HEK293T (cell line): ENCODE measurements at regions not wholly inside any gene's neighbourhood (a gene's known extent, or its start where the extent isn't known, plus 50 kb on each side); places are given as distances from the start of the nearest gene placed in this dataset.

Experiments used
- ARNT ChIP-seq: fragments of 450-650 bp; IDR thresholded peaks from 2 replicates; pipeline ENCODE4 v1.6.1; 2017; ENCODE audit warnings: mild to moderate bottlenecking
- BHLHE40 ChIP-seq: fragments of 450-650 bp; IDR thresholded peaks from 2 replicates; pipeline ENCODE4 v1.6.1; 2016; ENCODE audit warnings: mild to moderate bottlenecking, moderate library complexity, borderline replicate concordance
- CTBP1 ChIP-seq: fragments of 450-650 bp; IDR thresholded peaks from 2 replicates; pipeline ENCODE4 v1.6.1; 2016; ENCODE audit warnings: borderline replicate concordance
- ELF4 ChIP-seq: fragments of 450-650 bp; IDR thresholded peaks from 2 replicates; pipeline ENCODE4 v1.6.1; 2017; ENCODE audit warnings: antibody characterized with exemption
- FOXK2 ChIP-seq: fragments of 450-650 bp; IDR thresholded peaks from 2 replicates; pipeline ENCODE4 v1.6.1; 2016; ENCODE audit warnings: mild to moderate bottlenecking
- FOXM1 ChIP-seq: fragments of 450-650 bp; IDR thresholded peaks from 2 replicates; pipeline ENCODE4 v1.6.1; 2017; ENCODE audit warnings: mild to moderate bottlenecking, borderline replicate concordance
- HDGF ChIP-seq: fragments of 450-650 bp; IDR thresholded peaks from 2 replicates; pipeline ENCODE4 v1.6.1; 2017; ENCODE audit warnings: antibody characterized with exemption, borderline replicate concordance
- LEF1 ChIP-seq: fragments of 450-650 bp; IDR thresholded peaks from 2 replicates; pipeline ENCODE4 v1.6.1; 2017; ENCODE audit warnings: mild to moderate bottlenecking, borderline replicate concordance
- NFRKB ChIP-seq: fragments of 450-650 bp; IDR thresholded peaks from 2 replicates; pipeline ENCODE4 v1.6.1; 2016; ENCODE audit warnings: mild to moderate bottlenecking, moderate library complexity
- PKNOX1 ChIP-seq: fragments of 450-650 bp; IDR thresholded peaks from 2 replicates; pipeline ENCODE4 v1.6.1; 2016
- SP1 ChIP-seq: fragments of 450-650 bp; IDR thresholded peaks from 2 replicates; pipeline ENCODE4 v1.6.1; 2017
- SUZ12 ChIP-seq: fragments of 450-650 bp; IDR thresholded peaks from 2 replicates; pipeline ENCODE4 v1.6.1; 2016; ENCODE audit warnings: mild to moderate bottlenecking
- ZNF384 ChIP-seq: fragments of 450-650 bp; IDR thresholded peaks from 2 replicates; pipeline ENCODE4 v1.6.1; 2016

DNA sequence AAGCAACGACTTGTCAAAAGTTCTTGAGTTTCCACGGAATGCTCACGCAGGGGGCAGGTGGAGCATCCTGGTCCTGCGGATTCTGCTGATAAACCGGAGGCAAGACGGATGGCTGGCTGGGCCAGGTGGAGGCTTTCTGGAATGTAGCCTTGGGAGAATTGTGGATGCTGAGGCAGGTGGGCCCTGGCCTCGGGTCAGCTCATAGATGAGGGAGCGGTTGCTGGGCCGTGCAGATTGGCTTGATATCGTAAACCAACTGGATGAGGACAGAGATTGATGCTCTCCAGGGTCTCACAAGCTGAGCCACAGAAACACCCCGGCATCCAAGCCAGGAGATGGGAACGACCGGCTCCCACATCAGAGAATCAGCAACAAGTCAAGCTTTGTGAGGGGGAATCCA lies 50.0 kb upstream of the TFRC start:
- no peak for TF ChIP-seq ZNF384
- TF ChIP-seq HDGF, result no peak
- no peak for TF ChIP-seq CTBP1
- TF ChIP-seq FOXM1, result no peak
- no peak for TF ChIP-seq BHLHE40
- TF ChIP-seq SP1, result no peak
- no peak for TF ChIP-seq SUZ12
- no peak for TF ChIP-seq ARNT
- no peak for TF ChIP-seq PKNOX1
- no peak for TF ChIP-seq ELF4
- TF ChIP-seq FOXK2, result no peak
- no peak for TF ChIP-seq NFRKB
- TF ChIP-seq LEF1, result no peak
